NOMO-1 treated with DMSO at 0.1 percent for 48 hours (cell line): ENCODE measurements at regions not wholly inside any gene's neighbourhood (a gene's known extent, or its start where the extent isn't known, plus 50 kb on each side); places are given as distances from the start of the nearest gene placed in this dataset.
"Not testable (repeated sequence)": the region's sequence is repeated elsewhere in the genome, so short reads cannot be mapped to it uniquely, and the experiment has no call there.

ENCODE experiments used
- DNase-seq: peaks from one replicate; lab custom pipeline; 2025; ENCODE audit not compliant: unreplicated experiment; lab: John Stamatoyannopoulos, UW

GRCh38 chr2:175832866-175833265 is 169.2 kb downstream of the LNPK start:
- DNase-seq, result no peak

- no peak for DNase-seq
Measured at GRCh38 chr2:175829741-175830140, 172.3 kb downstream of the LNPK start.

GRCh38 chr2:175827856-175828255 is 174.2 kb downstream of the LNPK start:
- DNase-seq, result no peak

- no peak for DNase-seq
Measured at GRCh38 chr2:175824243-175824642, 177.8 kb downstream of the LNPK start.

- no peak for DNase-seq
Measured at GRCh38 chr2:175823707-175824073, 178.4 kb downstream of the LNPK start.

GRCh38 chr2:175823002-175823706 is 178.9 kb downstream of the LNPK start:
- DNase-seq, result no peak

- DNase-seq, result no peak
Measured at GRCh38 chr2:175817221-175817620, 184.8 kb downstream of the LNPK start.

- DNase-seq, result no peak
Measured at GRCh38 chr2:175815537-175815936, 186.5 kb downstream of the LNPK start.

- DNase-seq, result no peak
Measured at GRCh38 chr2:175811971-175812370, 190.1 kb downstream of the LNPK start.

- no peak for DNase-seq
Measured at GRCh38 chr2:175808858-175809257, 193.2 kb downstream of the LNPK start.

GRCh38 chr2:175808078-175808477 is 194.0 kb downstream of the LNPK start:
- no peak for DNase-seq

GRCh38 chr2:175807031-175807873 is 194.8 kb downstream of the LNPK start:
- no peak for DNase-seq

GRCh38 chr2:175806570-175806969 is 195.5 kb downstream of the LNPK start:
- DNase-seq, result no peak

GRCh38 chr2:175806125-175806490 is 196.0 kb downstream of the LNPK start:
- DNase-seq, result no peak

- DNase-seq, result no peak
Measured at GRCh38 chr2:175805442-175806124, 196.5 kb downstream of the LNPK start.

GRCh38 chr2:175804122-175804521 is 197.9 kb downstream of the LNPK start:
- DNase-seq, result no peak

- DNase-seq, result not testable (repeated sequence)
Measured at GRCh38 chr2:175796422-175796821, 205.6 kb downstream of the LNPK start.

GRCh38 chr2:175793648-175794047 is 208.4 kb downstream of the LNPK start:
- no peak for DNase-seq

GRCh38 chr2:175792881-175793280 is 209.2 kb downstream of the LNPK start:
- DNase-seq, result no peak

GRCh38 chr2:175792199-175792598 is 209.9 kb downstream of the LNPK start:
- DNase-seq, result no peak

- no peak for DNase-seq
Measured at GRCh38 chr2:175786471-175787124, 215.5 kb downstream of the LNPK start.
